Left ventricle myocardium inferior (tissue), 1 donor: ENCODE measurements at regions not wholly inside any gene's neighbourhood (a gene's known extent, or its start where the extent isn't known, plus 50 kb on each side); places are given as distances from the start of the nearest gene placed in this dataset.

Experiments used
- DNase-seq: peaks from one replicate; pipeline ENCODE4 v3.0.0-alpha.2; 2020
- H3K27ac ChIP-seq: fragments of 200-600 bp; replicated peaks from 2 replicates; pipeline ENCODE4 v1.8.0; 2021
- H3K27me3 ChIP-seq: fragments of 200-600 bp; 2 replicates; pipeline ENCODE4 v1.8.0; 2021; ENCODE audit warnings: low read depth
- H3K36me3 ChIP-seq: fragments of 200-600 bp; 2 replicates; pipeline ENCODE4 v1.8.0; 2021
- H3K4me1 ChIP-seq: fragments of 200-600 bp; 2 replicates; pipeline ENCODE4 v1.8.0; 2021
- H3K4me3 ChIP-seq: fragments of 200-600 bp; 2 replicates; pipeline ENCODE4 v1.8.0; 2021; ENCODE audit warnings: mild to moderate bottlenecking, moderate library complexity
- H3K9me3 ChIP-seq: fragments of 200-600 bp; replicated peaks from 2 replicates; pipeline ENCODE4 v1.8.0; 2021
- CTCF ChIP-seq: fragments of 200-600 bp; IDR thresholded peaks from 2 replicates; pipeline ENCODE4 v1.8.0; 2021; ENCODE audit warnings: antibody characterized with exemption, mild to moderate bottlenecking, borderline replicate concordance
- intact Hi-C: fragments of 100-400 bp; cut with micrococcal nuclease; formaldehyde crosslinking; loops from one replicate; pipeline ENCODE4 v1.11.0; 2022
- donor health status: DM: no; HTN: yes; CAD: no; lungs with severe emphysema.

GRCh38 chr4:189267312-189267965 is 673.2 kb upstream of the FRG1 start:
- Histone ChIP-seq H3K4me1 (no peaks in the 10 kb centered on the region), H3K36me3 (no peaks in the 10 kb centered on the region), H3K9me3 (no peaks in the 10 kb centered on the region), H3K4me3 (no peak overlapping the region), H3K27ac (no peak overlapping the region), H3K27me3 (no peaks in the 10 kb centered on the region)
- intact Hi-C loops, result no loop called here
- DNase-seq, result no peak
- no peak for TF ChIP-seq CTCF

- no peaks in the 10 kb centered on the region for H3K4me1 ChIP-seq
- no peak overlapping the region for H3K4me3 ChIP-seq
- H3K36me3 ChIP-seq, result no peaks in the 10 kb centered on the region
- no peaks in the 10 kb centered on the region for H3K9me3 ChIP-seq
- intact Hi-C loops, result no loop called here
- H3K27ac ChIP-seq, result no peak overlapping the region
- no peak for DNase-seq
- TF ChIP-seq CTCF, result no peak
- no peaks in the 10 kb centered on the region for H3K27me3 ChIP-seq
Observed at GRCh38 chr4:189278597-189279165, 662.0 kb upstream of the FRG1 start.

GRCh38 chr4:189279188-189279587 is 661.5 kb upstream of the FRG1 start:
- H3K27me3 ChIP-seq, result no peaks in the 10 kb centered on the region
- H3K9me3 ChIP-seq, result no peaks in the 10 kb centered on the region
- no peak for DNase-seq
- H3K27ac ChIP-seq, result no peak overlapping the region
- intact Hi-C loops, result no loop called here
- no peaks in the 10 kb centered on the region for H3K4me1 ChIP-seq
- H3K4me3 ChIP-seq, result no peak overlapping the region
- no peak for TF ChIP-seq CTCF
- no peaks in the 10 kb centered on the region for H3K36me3 ChIP-seq

GRCh38 chr4:189285377-189285776 is 655.3 kb upstream of the FRG1 start:
- intact Hi-C loops, result no loop called here
- Histone ChIP-seq H3K9me3 (no peaks in the 10 kb centered on the region), H3K36me3 (no peaks in the 10 kb centered on the region), H3K4me3 (no peak overlapping the region), H3K27ac (no peak overlapping the region), H3K27me3 (no peaks in the 10 kb centered on the region), H3K4me1 (no peaks in the 10 kb centered on the region)
- no peak for TF ChIP-seq CTCF
- no peak for DNase-seq

GRCh38 chr4:189291939-189292338 is 648.7 kb upstream of the FRG1 start:
- Histone ChIP-seq H3K36me3 (no peaks in the 10 kb centered on the region), H3K27me3 (no peaks in the 10 kb centered on the region), H3K4me3 (no peak overlapping the region), H3K9me3 (no peaks in the 10 kb centered on the region), H3K4me1 (no peaks in the 10 kb centered on the region), H3K27ac (no peak overlapping the region)
- TF ChIP-seq CTCF, result no peak
- no peak for DNase-seq
- intact Hi-C loops, result no loop called here
